Neural cell (in vitro differentiated cells): ENCODE measurements at regions not wholly inside any gene's neighbourhood (a gene's known extent, or its start where the extent isn't known, plus 50 kb on each side); places are given as distances from the start of the nearest gene placed in this dataset.

Experiments used
- H2AFZ ChIP-seq: fragments of 200-600, 300-800 bp; sonication (generic), shearing (Covaris generic); 2 replicates; pipeline ENCODE4 v1.6.0; 2014; ENCODE audit warnings: low read depth, mild to moderate bottlenecking, antibody characterized with exemption, low read length, moderate library complexity
- H3F3A ChIP-seq: fragments of 200-600 bp; shearing (Covaris generic); 2 replicates; pipeline ENCODE4 v1.6.1; 2016; ENCODE audit warnings: mild to moderate bottlenecking, moderate library complexity, mixed read lengths, antibody characterized with exemption, low read length; ENCODE audit not compliant: insufficient read depth, poor library complexity, severe bottlenecking
- H3K27ac ChIP-seq: fragments of 200-600, 300-800 bp; sonication (generic), shearing (Covaris generic); 2 replicates; pipeline ENCODE4 v1.5.1; 2014; ENCODE audit warnings: mild to moderate bottlenecking, low read length, moderate library complexity
- H3K27me3 ChIP-seq: fragments of 300-800, 200-600 bp; sonication (generic), shearing (Covaris generic); 2 replicates; pipeline ENCODE4 v1.6.0; 2014; ENCODE audit warnings: mild to moderate bottlenecking, low read depth, low read length, moderate library complexity; ENCODE audit not compliant: insufficient read depth
- H3K36me3 ChIP-seq: fragments of 300-800, 200-600 bp; sonication (generic), shearing (Covaris generic); 2 replicates; pipeline ENCODE4 v1.5.1; 2014; ENCODE audit warnings: mild to moderate bottlenecking, antibody characterized with exemption, low read length, moderate library complexity; ENCODE audit not compliant: insufficient read depth
- H3K4me2 ChIP-seq: fragments of 300-800, 200-600 bp; sonication (generic), shearing (Covaris generic); 2 replicates; pipeline ENCODE4 v1.6.0; 2014; ENCODE audit warnings: mild to moderate bottlenecking, low read length
- H3K4me3 ChIP-seq: fragments of 300-800, 200-600 bp; sonication (generic), shearing (Covaris generic); 2 replicates; pipeline ENCODE4 v1.5.1; 2014; ENCODE audit warnings: mild to moderate bottlenecking, low read length, moderate library complexity
- H3K79me2 ChIP-seq: fragments of 200-600 bp; shearing (Covaris generic); replicated peaks from 2 replicates; pipeline ENCODE4 v1.6.0; 2014; ENCODE audit warnings: mild to moderate bottlenecking, low read length, moderate library complexity; ENCODE audit not compliant: insufficient read depth
- H3K9ac ChIP-seq: fragments of 300-800, 200-600 bp; sonication (generic), shearing (Covaris generic); 2 replicates; pipeline ENCODE4 v1.6.1; 2016; ENCODE audit warnings: mild to moderate bottlenecking, low read length, mixed read lengths
- H3K9me2 ChIP-seq: fragments of 200-600 bp; shearing (Covaris generic); 2 replicates; pipeline ENCODE4 v1.6.1; 2016; ENCODE audit warnings: mild to moderate bottlenecking, low read length, mixed read lengths; ENCODE audit not compliant: insufficient read depth
- H3K9me3 ChIP-seq: fragments of 200-600, 300-800 bp; sonication (generic), shearing (Covaris generic); 2 replicates; pipeline ENCODE4 v1.6.1; 2016; ENCODE audit warnings: mild to moderate bottlenecking, mixed run types, low read length, moderate library complexity, mixed read lengths
- H4K20me1 ChIP-seq: fragments of 200-600 bp; shearing (Covaris generic); 2 replicates; pipeline ENCODE4 v1.6.1; 2016; ENCODE audit warnings: mild to moderate bottlenecking, mixed run types; ENCODE audit not compliant: insufficient read depth
- EP300 ChIP-seq: fragments of 450-650 bp; conservative IDR thresholded peaks from 2 replicates; pipeline ENCODE4 v1.6.1; 2014; ENCODE audit warnings: antibody characterized with exemption, mild to moderate bottlenecking, moderate library complexity; ENCODE audit not compliant: poor library complexity, severe bottlenecking
- EZH2 ChIP-seq: fragments of 200-600, 300-800 bp; shearing (Covaris generic), sonication (generic); IDR thresholded peaks from 2 replicates; pipeline ENCODE4 v1.6.1; 2014; ENCODE audit warnings: antibody characterized with exemption, low read length, borderline replicate concordance, mild to moderate bottlenecking; ENCODE audit not compliant: insufficient read depth, poor library complexity, severe bottlenecking
- MXI1 ChIP-seq: fragments of 450-650 bp; conservative IDR thresholded peaks from 2 replicates; pipeline ENCODE4 v1.6.1; 2014; ENCODE audit warnings: antibody characterized with exemption, mild to moderate bottlenecking; ENCODE audit not compliant: poor library complexity, severe bottlenecking
- POLR2AphosphoS5 ChIP-seq: IDR thresholded peaks from 2 replicates; pipeline ENCODE4 v1.6.1; 2012
- RAD21 ChIP-seq: fragments of 450-650 bp; conservative IDR thresholded peaks from 2 replicates; pipeline ENCODE4 v1.6.1; 2014; ENCODE audit warnings: antibody characterized with exemption, mild to moderate bottlenecking, moderate library complexity
- REST ChIP-seq: IDR thresholded peaks from 2 replicates; pipeline ENCODE4 v1.6.1; 2012; ENCODE audit warnings: borderline replicate concordance
- SMC3 ChIP-seq: fragments of 450-650 bp; conservative IDR thresholded peaks from 2 replicates; pipeline ENCODE4 v1.6.1; 2014; ENCODE audit warnings: antibody characterized with exemption, mild to moderate bottlenecking, moderate library complexity; ENCODE audit not compliant: poor library complexity
- TAF1 ChIP-seq: IDR thresholded peaks from 2 replicates; pipeline ENCODE4 v1.6.1; 2012; ENCODE audit warnings: low read depth
- TF ChIP-seq, protein P1 (sequence below): fragments of 450-650 bp; IDR thresholded peaks from 2 replicates; pipeline ENCODE4 v1.5.1; 2014; ENCODE audit warnings: antibody characterized with exemption, mild to moderate bottlenecking, moderate library complexity; ENCODE audit not compliant: poor library complexity, severe bottlenecking

- Histone ChIP-seq H3K9me2 (no peaks in the 10 kb centered on the region), H4K20me1 (no peaks in the 10 kb centered on the region), H3K36me3 (no peaks in the 10 kb centered on the region), H3K27ac (no peak overlapping the region), H3K9me3 (no peaks in the 10 kb centered on the region), H3K79me2 (no peaks in the 10 kb centered on the region), H3K4me3 (no peak overlapping the region), H2AFZ (no peak overlapping the region), H3F3A (no peaks in the 10 kb centered on the region), H3K27me3 (no peaks in the 10 kb centered on the region), H3K9ac (no peak overlapping the region), H3K4me2 (no peak overlapping the region)
- TF ChIP-seq SMC3 (no peak), POLR2AphosphoS5 (no peak), EZH2 (no peak), RAD21 (no peak), TAF1 (no peak), EP300 (no peak), MXI1 (no peak), REST (no peak)
- TF ChIP-seq, protein P1, sequence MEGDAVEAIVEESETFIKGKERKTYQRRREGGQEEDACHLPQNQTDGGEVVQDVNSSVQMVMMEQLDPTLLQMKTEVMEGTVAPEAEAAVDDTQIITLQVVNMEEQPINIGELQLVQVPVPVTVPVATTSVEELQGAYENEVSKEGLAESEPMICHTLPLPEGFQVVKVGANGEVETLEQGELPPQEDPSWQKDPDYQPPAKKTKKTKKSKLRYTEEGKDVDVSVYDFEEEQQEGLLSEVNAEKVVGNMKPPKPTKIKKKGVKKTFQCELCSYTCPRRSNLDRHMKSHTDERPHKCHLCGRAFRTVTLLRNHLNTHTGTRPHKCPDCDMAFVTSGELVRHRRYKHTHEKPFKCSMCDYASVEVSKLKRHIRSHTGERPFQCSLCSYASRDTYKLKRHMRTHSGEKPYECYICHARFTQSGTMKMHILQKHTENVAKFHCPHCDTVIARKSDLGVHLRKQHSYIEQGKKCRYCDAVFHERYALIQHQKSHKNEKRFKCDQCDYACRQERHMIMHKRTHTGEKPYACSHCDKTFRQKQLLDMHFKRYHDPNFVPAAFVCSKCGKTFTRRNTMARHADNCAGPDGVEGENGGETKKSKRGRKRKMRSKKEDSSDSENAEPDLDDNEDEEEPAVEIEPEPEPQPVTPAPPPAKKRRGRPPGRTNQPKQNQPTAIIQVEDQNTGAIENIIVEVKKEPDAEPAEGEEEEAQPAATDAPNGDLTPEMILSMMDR, result no peak
These were observed 58.4 kb upstream of the PITX1 start for GRCh38 chr5:135092476-135092875.

DNA sequence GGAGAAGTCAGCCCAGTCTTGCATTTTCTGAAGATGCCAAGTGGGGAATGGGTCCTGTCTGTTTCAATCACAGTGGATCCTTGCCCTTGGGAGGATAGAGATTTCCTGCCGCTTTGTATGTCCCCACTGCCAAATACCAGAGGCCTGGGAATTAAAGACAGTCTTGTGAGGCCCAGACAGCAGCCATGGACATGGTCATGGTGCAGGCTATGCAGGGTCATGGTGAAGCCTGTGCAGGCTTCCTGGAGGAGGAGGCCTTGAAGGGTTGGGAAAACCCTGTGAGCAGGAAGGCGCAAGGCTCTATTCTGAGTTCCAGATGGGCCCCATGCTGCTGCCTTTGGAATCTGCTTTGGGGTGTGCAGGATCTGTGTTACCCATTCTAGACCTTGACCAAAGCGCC, 57.3 kb upstream of the PITX1 start:
- Histone ChIP-seq H3K4me2 (no peak overlapping the region), H3K9me2 (no peaks in the 10 kb centered on the region), H3F3A (no peaks in the 10 kb centered on the region), H3K27ac (no peak overlapping the region), H3K4me3 (no peak overlapping the region), H3K9ac (no peak overlapping the region), H2AFZ (no peak overlapping the region), H3K9me3 (no peaks in the 10 kb centered on the region), H3K36me3 (no peaks in the 10 kb centered on the region), H3K27me3 (no peaks in the 10 kb centered on the region), H3K79me2 (no peaks in the 10 kb centered on the region), H4K20me1 (no peaks in the 10 kb centered on the region)
- no peak for TF ChIP-seq POLR2AphosphoS5
- TF ChIP-seq TAF1, result no peak
- TF ChIP-seq RAD21, result no peak
- no peak for TF ChIP-seq EP300
- TF ChIP-seq MXI1, result no peak
- TF ChIP-seq REST, result no peak
- no peak for TF ChIP-seq EZH2
- TF ChIP-seq SMC3, result no peak
- TF ChIP-seq, protein P1, result no peak
